ENCODE measurements at regions not wholly inside any gene's neighbourhood (a gene's known extent, or its start where the extent isn't known, plus 50 kb on each side); places are given as distances from the start of the nearest gene placed in this dataset.

GRCh38 chr5:108681079-108681921 is 66.4 kb upstream of the FER start:
- TF ChIP-seq, protein P1, sequence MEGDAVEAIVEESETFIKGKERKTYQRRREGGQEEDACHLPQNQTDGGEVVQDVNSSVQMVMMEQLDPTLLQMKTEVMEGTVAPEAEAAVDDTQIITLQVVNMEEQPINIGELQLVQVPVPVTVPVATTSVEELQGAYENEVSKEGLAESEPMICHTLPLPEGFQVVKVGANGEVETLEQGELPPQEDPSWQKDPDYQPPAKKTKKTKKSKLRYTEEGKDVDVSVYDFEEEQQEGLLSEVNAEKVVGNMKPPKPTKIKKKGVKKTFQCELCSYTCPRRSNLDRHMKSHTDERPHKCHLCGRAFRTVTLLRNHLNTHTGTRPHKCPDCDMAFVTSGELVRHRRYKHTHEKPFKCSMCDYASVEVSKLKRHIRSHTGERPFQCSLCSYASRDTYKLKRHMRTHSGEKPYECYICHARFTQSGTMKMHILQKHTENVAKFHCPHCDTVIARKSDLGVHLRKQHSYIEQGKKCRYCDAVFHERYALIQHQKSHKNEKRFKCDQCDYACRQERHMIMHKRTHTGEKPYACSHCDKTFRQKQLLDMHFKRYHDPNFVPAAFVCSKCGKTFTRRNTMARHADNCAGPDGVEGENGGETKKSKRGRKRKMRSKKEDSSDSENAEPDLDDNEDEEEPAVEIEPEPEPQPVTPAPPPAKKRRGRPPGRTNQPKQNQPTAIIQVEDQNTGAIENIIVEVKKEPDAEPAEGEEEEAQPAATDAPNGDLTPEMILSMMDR (IDR thresholded peaks at IDR 0.05; ENCODE audit: low read depth, low read length), result peak; percentile 88
- H3K4me3 ChIP-seq (ENCODE audit: low read depth, low read length), result no peak overlapping the region
- DNase-seq (ENCODE audit: low read depth, low spot score), result peak; percentile 76
- in situ Hi-C loops (cut with HindIII; ENCODE audit: low sequenced_read_pairs), result no loop called here

- no peak overlapping the region for H3K4me3 ChIP-seq (ENCODE audit: low read depth, low read length)
- TF ChIP-seq, protein P1 (IDR thresholded peaks at IDR 0.05; ENCODE audit: low read depth, low read length), result no peak
- no peak for DNase-seq (ENCODE audit: low read depth, low spot score)
- in situ Hi-C loops (cut with HindIII; ENCODE audit: low sequenced_read_pairs), result no loop called here
Observed at GRCh38 chr5:108678091-108678490, 69.6 kb upstream of the FER start.

DNA sequence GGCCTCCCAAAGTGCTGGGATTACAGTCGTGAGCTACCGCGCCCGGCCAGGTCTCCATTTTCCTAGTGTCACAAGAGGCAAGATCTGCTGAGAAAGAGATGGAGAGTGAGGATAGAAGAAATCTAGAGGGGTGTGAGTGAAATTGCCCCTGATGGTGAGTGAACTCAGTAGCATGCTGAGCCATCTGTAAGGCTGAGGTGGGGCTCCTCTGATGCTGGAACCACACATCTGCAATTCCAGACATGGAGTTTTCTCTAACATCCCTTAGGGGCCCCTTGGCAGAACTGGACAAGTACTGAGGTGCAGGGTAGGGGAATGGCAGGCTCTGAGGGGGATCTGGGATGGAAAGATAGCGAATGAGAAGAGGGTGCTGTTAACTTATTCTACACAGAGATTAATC is 72.0 kb upstream of the FER start:
- DNase-seq (ENCODE audit: low read depth, low spot score), result no peak
- no peak overlapping the region for H3K4me3 ChIP-seq (ENCODE audit: low read depth, low read length)
- in situ Hi-C loops (cut with HindIII; ENCODE audit: low sequenced_read_pairs), result no loop called here
- TF ChIP-seq, protein P1 (IDR thresholded peaks at IDR 0.05; ENCODE audit: low read depth, low read length), result no peak

- no peak for DNase-seq (ENCODE audit: low read depth, low spot score)
- TF ChIP-seq, protein P1 (IDR thresholded peaks at IDR 0.05; ENCODE audit: low read depth, low read length), result no peak
- H3K4me3 ChIP-seq (ENCODE audit: low read depth, low read length), result no peak overlapping the region
- in situ Hi-C loops (cut with HindIII; ENCODE audit: low sequenced_read_pairs), result no loop called here
Observed at GRCh38 chr5:108672639-108673038, 75.1 kb upstream of the FER start.

DNA sequence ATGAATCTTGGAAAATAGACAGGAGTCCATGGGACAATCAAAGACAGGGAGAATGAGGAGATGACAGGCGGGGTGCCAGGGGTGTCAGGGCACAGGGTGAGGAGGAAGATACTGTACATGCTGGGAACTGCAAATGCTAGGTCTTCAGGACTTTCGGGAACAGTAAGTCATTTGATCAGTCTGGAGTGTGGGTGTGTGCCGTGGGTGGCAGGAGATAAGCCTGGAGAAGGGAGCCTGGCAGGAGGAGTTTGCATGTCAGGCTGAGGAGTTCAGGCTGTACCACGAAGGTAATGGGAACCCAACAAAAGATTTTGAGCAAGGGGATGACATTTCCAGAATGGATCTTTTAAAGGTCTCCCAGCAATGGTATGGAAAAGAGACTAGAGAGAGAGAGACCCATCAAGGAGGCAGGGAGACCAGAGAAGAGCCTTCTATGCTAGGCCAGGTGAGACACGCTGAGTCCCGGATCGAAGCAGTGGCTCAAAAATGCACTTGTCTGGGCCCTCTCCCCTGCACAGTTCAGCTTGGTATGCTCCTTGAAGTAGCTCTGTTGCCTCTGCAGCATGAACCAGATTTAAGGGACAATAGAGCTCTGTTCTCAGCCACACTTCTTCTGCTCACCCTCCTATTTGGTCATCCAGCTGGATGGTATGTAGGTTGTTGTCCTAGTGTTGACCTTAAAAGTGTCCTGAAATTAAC is 77.0 kb upstream of the FER start:
- DNase-seq (ENCODE audit: low read depth, low spot score), result no peak
- TF ChIP-seq, protein P1 (IDR thresholded peaks at IDR 0.05; ENCODE audit: low read depth, low read length), result no peak
- in situ Hi-C loops (cut with HindIII; ENCODE audit: low sequenced_read_pairs), result no loop called here
- no peak overlapping the region for H3K4me3 ChIP-seq (ENCODE audit: low read depth, low read length)

DNA sequence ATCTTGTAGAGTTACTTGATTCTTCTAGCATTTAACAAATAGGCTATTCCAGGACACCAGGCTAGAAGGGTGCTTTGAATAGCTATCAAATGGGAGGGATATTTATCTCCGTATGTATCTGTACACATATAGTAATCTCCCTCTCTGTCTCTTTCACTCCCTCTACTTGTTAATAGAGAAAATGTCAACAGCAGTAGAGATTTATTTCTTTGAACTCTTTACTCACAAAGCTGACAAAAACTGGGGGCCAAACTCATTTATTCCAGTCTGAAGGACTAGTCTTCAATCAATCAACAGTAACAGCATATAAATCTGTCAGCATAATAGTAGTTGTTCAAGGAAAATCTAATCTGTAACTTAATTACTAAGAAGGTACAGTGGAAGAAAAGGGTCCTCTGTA is 78.2 kb upstream of the FER start:
- H3K4me3 ChIP-seq (ENCODE audit: low read depth, low read length), result no peak overlapping the region
- TF ChIP-seq, protein P1 (IDR thresholded peaks at IDR 0.05; ENCODE audit: low read depth, low read length), result no peak
- DNase-seq (ENCODE audit: low read depth, low spot score), result no peak
- in situ Hi-C loops (cut with HindIII; ENCODE audit: low sequenced_read_pairs), result no loop called here

Data from astrocyte of the spinal cord (primary cell).